SK-N-DZ (cell line): ENCODE measurements at regions not wholly inside any gene's neighbourhood (a gene's known extent, or its start where the extent isn't known, plus 50 kb on each side); places are given as distances from the start of the nearest gene placed in this dataset.

Experiments used
- DNase-seq: peaks from one replicate; pipeline ENCODE4 v3.0.0-alpha.2; 2015; ENCODE audit warnings: low spot score

GRCh38 chr18:57991552-57991951 is 52.5 kb upstream of the NEDD4L start:
- no peak for DNase-seq

- no peak for DNase-seq
These were observed 54.5 kb upstream of the NEDD4L start for GRCh38 chr18:57989536-57989935.

- peak; percentile 10 for DNase-seq
These were observed 59.4 kb upstream of the NEDD4L start for GRCh38 chr18:57984490-57985115.

- no peak for DNase-seq
These were observed 60.1 kb upstream of the NEDD4L start for GRCh38 chr18:57983965-57984364.

GRCh38 chr18:57983472-57983871 is 60.6 kb upstream of the NEDD4L start:
- DNase-seq = no peak

GRCh38 chr18:57982372-57983021 is 61.5 kb upstream of the NEDD4L start:
- DNase-seq = no peak

- no peak for DNase-seq
These were observed 62.6 kb upstream of the NEDD4L start for GRCh38 chr18:57981308-57982028.

GRCh38 chr18:57980573-57981307 is 63.3 kb upstream of the NEDD4L start:
- DNase-seq = no peak

GRCh38 chr18:57976230-57976773 is 67.7 kb upstream of the NEDD4L start:
- no peak for DNase-seq

- no peak for DNase-seq
These were observed 68.2 kb upstream of the NEDD4L start for GRCh38 chr18:57975805-57976204.

- no peak for DNase-seq
These were observed 69.3 kb upstream of the NEDD4L start for GRCh38 chr18:57974585-57975265.

- no peak for DNase-seq
These were observed 70.1 kb upstream of the NEDD4L start for GRCh38 chr18:57973889-57974288.

GRCh38 chr18:57970356-57971095 is 73.5 kb upstream of the NEDD4L start:
- DNase-seq = no peak

- no peak for DNase-seq
These were observed 74.2 kb upstream of the NEDD4L start for GRCh38 chr18:57969824-57970223.

- DNase-seq = no peak
These were observed 78.8 kb upstream of the NEDD4L start for GRCh38 chr18:57965246-57965645.

- no peak for DNase-seq
These were observed 82.0 kb upstream of the NEDD4L start for GRCh38 chr18:57961876-57962505.

GRCh38 chr18:57961411-57961810 is 82.6 kb upstream of the NEDD4L start:
- DNase-seq = no peak

GRCh38 chr18:57959278-57959677 is 84.7 kb upstream of the NEDD4L start:
- peak; percentile 30 for DNase-seq

GRCh38 chr18:57957210-57957609 is 86.8 kb upstream of the NEDD4L start:
- no peak for DNase-seq

GRCh38 chr18:57956491-57956890 is 87.5 kb upstream of the NEDD4L start:
- DNase-seq = no peak
